Endothelial cell of umbilical vein (primary cell): ENCODE measurements at regions not wholly inside any gene's neighbourhood (a gene's known extent, or its start where the extent isn't known, plus 50 kb on each side); places are given as distances from the start of the nearest gene placed in this dataset.

Experiments used
- BruUV-seq: library from RNA; stranded (reverse); fragments of 400-500 nt; replicated peaks from 2 replicates; lab custom pipeline; 2021; lab: Mats Ljungman, UMichigan
- CTCF ChIA-PET: fragments of 300-600, 350-600 bp; sonication (Branson Sonifier 250); formaldehyde crosslinking; loops from one replicate; lab custom pipeline; 2021; ENCODE audit warnings: antibody characterized with exemption, inconsistent platforms; lab: Charles Lee
- POLR2A ChIA-PET: fragments of 300-600, 350-600 bp; sonication (Branson Sonifier 250); formaldehyde crosslinking; loops from one replicate; lab custom pipeline; 2021; ENCODE audit warnings: antibody characterized with exemption, inconsistent platforms; lab: Charles Lee
- DNase-seq: peaks from one replicate; pipeline ENCODE4 v3.0.0-alpha.2; 2011; ENCODE audit warnings: low read depth, low spot score
- FAIRE-seq: peaks from 2 replicates; lab custom pipeline; 2011; peaks lifted over from hg19 to GRCh38; lab: Jason Lieb, UNC
- H2AFZ ChIP-seq: 2 replicates; pipeline ENCODE4 v1.6.0; 2012; ENCODE audit warnings: low read depth, low read length, control low read depth, inconsistent platforms
- H3K27ac ChIP-seq: 2 replicates; pipeline ENCODE4 v1.5.1; 2011; ENCODE audit warnings: low read depth, mild to moderate bottlenecking, control low read depth, low read length, moderate library complexity; ENCODE audit not compliant: insufficient read depth
- H3K27me3 ChIP-seq, 2 experiments: 2 replicates each; pipeline versions ENCODE4 v1.6.0 to v1.6.1; 2011; ENCODE audit warnings: low read length in 2 of 2, mixed read lengths in 1 of 2; ENCODE audit not compliant: control insufficient read depth in 2 of 2, insufficient read depth in 2 of 2
- H3K36me3 ChIP-seq, 2 experiments: 2 replicates in 1 of 2; 3 replicates in 1 of 2; pipeline ENCODE4 v1.5.1; 2011; ENCODE audit warnings: low read length in 2 of 2, mild to moderate bottlenecking in 1 of 2, moderate library complexity in 1 of 2; ENCODE audit not compliant: control insufficient read depth in 2 of 2, insufficient read depth in 2 of 2; ENCODE audit errors: extremely low read depth in 1 of 2
- H3K4me1 ChIP-seq: 3 replicates; pipeline ENCODE4 v1.5.1; 2011; ENCODE audit warnings: mild to moderate bottlenecking, low read length; ENCODE audit not compliant: control insufficient read depth, insufficient read depth; ENCODE audit errors: extremely low read depth
- H3K4me2 ChIP-seq: 2 replicates; pipeline ENCODE4 v1.6.1; 2011; ENCODE audit warnings: low read length, control low read depth, mixed read lengths; ENCODE audit not compliant: insufficient read depth
- H3K4me3 ChIP-seq, 3 experiments: fragments of 200-600 bp in 1 of 3; sonication (generic), shearing (Covaris generic) in 1 of 3; replicated peaks in 1 of 3; 2 replicates each; pipeline ENCODE4 v1.5.1; 2011 to 2016; ENCODE audit warnings: control low read depth in 3 of 3, low read length in 3 of 3, mild to moderate bottlenecking in 2 of 3, inconsistent platforms in 1 of 3, low read depth in 1 of 3, moderate library complexity in 1 of 3; ENCODE audit not compliant: insufficient read depth in 1 of 3
- H3K79me2 ChIP-seq: 2 replicates; pipeline ENCODE4 v1.6.0; 2012; ENCODE audit warnings: low read length, inconsistent platforms; ENCODE audit not compliant: control insufficient read depth, insufficient read depth
- H3K9ac ChIP-seq: replicated peaks from 2 replicates; pipeline ENCODE3; 2011; ENCODE audit warnings: low read length, control low read depth; ENCODE audit not compliant: insufficient read depth; ENCODE audit errors: extremely low read depth
- H3K9me1 ChIP-seq: replicated peaks from 3 replicates; pipeline ENCODE4 v1.6.0; 2011; ENCODE audit warnings: mild to moderate bottlenecking, low read length; ENCODE audit not compliant: control insufficient read depth, insufficient read depth; ENCODE audit errors: extremely low read depth
- H3K9me3 ChIP-seq: replicated peaks from 2 replicates; pipeline ENCODE4 v1.5.1; 2012; ENCODE audit warnings: low read length, inconsistent platforms; ENCODE audit not compliant: control insufficient read depth, insufficient read depth
- H4K20me1 ChIP-seq: replicated peaks from 2 replicates; pipeline ENCODE3; 2011; ENCODE audit warnings: mild to moderate bottlenecking, low read length; ENCODE audit not compliant: control insufficient read depth, insufficient read depth; ENCODE audit errors: extremely low read depth
- CTCF ChIP-seq, 2 donors: IDR thresholded peaks; 1 replicate in 1 of 2; 2 replicates in 1 of 2; pipeline ENCODE4 v1.5.1; 2011; ENCODE audit warnings: low read length in 2 of 2, mild to moderate bottlenecking in 2 of 2, moderate library complexity in 2 of 2, control low read depth in 1 of 2, inconsistent platforms in 1 of 2, low read depth in 1 of 2; ENCODE audit not compliant: insufficient read depth in 1 of 2; ENCODE audit errors: extremely low read depth in 1 of 2
- EZH2 ChIP-seq: IDR thresholded peaks from 2 replicates; pipeline ENCODE4 v1.6.1; 2012; ENCODE audit warnings: borderline replicate concordance, low read depth, mild to moderate bottlenecking, moderate library complexity, low read length, inconsistent platforms; ENCODE audit not compliant: severe bottlenecking
- FOS ChIP-seq: IDR thresholded peaks from 2 replicates; pipeline ENCODE4 v1.6.1; 2011; ENCODE audit warnings: mild to moderate bottlenecking, low read length, moderate library complexity, borderline replicate concordance; ENCODE audit not compliant: insufficient read depth
- GATA2 ChIP-seq: IDR thresholded peaks from 2 replicates; pipeline ENCODE4 v1.7.0; 2011; ENCODE audit warnings: low read depth, mild to moderate bottlenecking, moderate library complexity, mixed read lengths, low read length; ENCODE audit not compliant: insufficient read length, insufficient read depth
- JUN ChIP-seq: IDR thresholded peaks from 2 replicates; pipeline ENCODE4 v1.6.1; 2011; ENCODE audit warnings: borderline replicate concordance, low read depth; ENCODE audit not compliant: insufficient read length, insufficient read depth
- MAX ChIP-seq: IDR thresholded peaks from 2 replicates; pipeline ENCODE4 v1.6.1; 2011; ENCODE audit not compliant: insufficient read depth, insufficient read length
- MYC ChIP-seq: IDR thresholded peaks from one replicate; pipeline ENCODE4 v1.6.1; 2011; ENCODE audit warnings: mild to moderate bottlenecking, low read depth, low read length
- POLR2A ChIP-seq: IDR thresholded peaks from 2 replicates; pipeline ENCODE4 v1.6.1; 2012; ENCODE audit warnings: low read depth, mild to moderate bottlenecking, control low read depth, low read length
- POLR2AphosphoS5 ChIP-seq: IDR thresholded peaks from 2 replicates; pipeline ENCODE4 v1.6.1; 2012; ENCODE audit warnings: low read depth, mild to moderate bottlenecking, control low read depth, low read length, moderate library complexity; ENCODE audit not compliant: insufficient read depth
- dilution Hi-C: fragments of 300-500 bp; cut with MboI; formaldehyde crosslinking; loops from one replicate; pipeline ENCODE4 v1.15.0; 2019; ENCODE audit warnings: low sequenced_read_pairs; ENCODE audit not compliant: extremely low pct_ligation_motif_present
- intact Hi-C: fragments of 100-400 bp; cut with micrococcal nuclease; formaldehyde crosslinking; loops from one replicate; pipeline ENCODE4 v1.10.0; 2022

- Histone ChIP-seq H3K36me3 (no peaks in the 10 kb centered on the region), H3K27me3 (no peaks in the 10 kb centered on the region), H3K4me3 (no peak overlapping the region), H3K9ac (no peak overlapping the region), H3K27ac (no peak overlapping the region), H3K9me3 (no peaks in the 10 kb centered on the region), H3K4me1 (no peaks in the 10 kb centered on the region), H3K79me2 (no peaks in the 10 kb centered on the region), H4K20me1 (no peaks in the 10 kb centered on the region), H2AFZ (no peak overlapping the region), H3K4me2 (no peak overlapping the region), H3K9me1 (no peaks in the 10 kb centered on the region)
- CTCF ChIA-PET = no interaction called here
- intact Hi-C loops (no loop called here), dilution Hi-C loops (no loop called here)
- POLR2A ChIA-PET = no interaction called here
- TF ChIP-seq CTCF (IDR thresholded peaks at IDR 0.05; ENCODE audit: extremely low read depth in 1 of 2, insufficient read depth in 1 of 2, low read depth in 1 of 2, low read length in 2 of 2) (no peak), POLR2A (no peak), MYC (no peak), FOS (no peak), EZH2 (no peak), POLR2AphosphoS5 (no peak)
- DNase-seq = no peak
- no TSS peak for BruUV-seq
- no peak for FAIRE-seq
Measured at GRCh38 chrX:147764868-147765267, 146.9 kb upstream of the FMR1 start.

GRCh38 chrX:147770858-147771257 is 140.9 kb upstream of the FMR1 start:
- dilution Hi-C loops = no loop called here
- intact Hi-C loops = no loop called here
- H2AFZ ChIP-seq = no peak overlapping the region
- no peaks in the 10 kb centered on the region for H4K20me1 ChIP-seq
- H3K9me3 ChIP-seq = no peaks in the 10 kb centered on the region
- FAIRE-seq = no peak
- H3K4me2 ChIP-seq = no peak overlapping the region
- no peaks in the 10 kb centered on the region for H3K9me1 ChIP-seq
- CTCF ChIA-PET = no interaction called here
- H3K27ac ChIP-seq = no peak overlapping the region
- POLR2A ChIA-PET = no interaction called here
- no peak overlapping the region for H3K4me3 ChIP-seq
- no peak for DNase-seq
- H3K79me2 ChIP-seq = no peaks in the 10 kb centered on the region
- no peaks in the 10 kb centered on the region for H3K4me1 ChIP-seq
- H3K9ac ChIP-seq = no peak overlapping the region
- no TSS peak for BruUV-seq
- TF ChIP-seq POLR2AphosphoS5 (no peak), MAX (no peak), JUN (no peak), FOS (no peak), CTCF (IDR thresholded peaks at IDR 0.05; ENCODE audit: extremely low read depth in 1 of 2, insufficient read depth in 1 of 2, low read depth in 1 of 2, low read length in 2 of 2) (no peak), POLR2A (no peak), EZH2 (no peak), MYC (no peak), GATA2 (no peak)
- no peaks in the 10 kb centered on the region for H3K27me3 ChIP-seq
- H3K36me3 ChIP-seq = no peaks in the 10 kb centered on the region
